ENCODE measurements at regions not wholly inside any gene's neighbourhood (a gene's known extent, or its start where the extent isn't known, plus 50 kb on each side); places are given as distances from the start of the nearest gene placed in this dataset.
A peak's percentile ranks its signal among the peaks of the same experiment; 100 is the strongest.

GRCh38 chr1:228835456-228835855 lies 100.2 kb downstream of the RHOU start:
- Histone ChIP-seq H3K27me3 (no peaks in the 10 kb centered on the region), H3K4me3 (ENCODE audit: low read depth, low read length) (no peak overlapping the region), H3K36me3 (no peaks in the 10 kb centered on the region; the same call in 1 of the 2 replicates), H3K4me1 (peaks cover 13% of the 10 kb centered on the region), H3K9me3 (no peaks in the 10 kb centered on the region)
- TF ChIP-seq, protein P1, sequence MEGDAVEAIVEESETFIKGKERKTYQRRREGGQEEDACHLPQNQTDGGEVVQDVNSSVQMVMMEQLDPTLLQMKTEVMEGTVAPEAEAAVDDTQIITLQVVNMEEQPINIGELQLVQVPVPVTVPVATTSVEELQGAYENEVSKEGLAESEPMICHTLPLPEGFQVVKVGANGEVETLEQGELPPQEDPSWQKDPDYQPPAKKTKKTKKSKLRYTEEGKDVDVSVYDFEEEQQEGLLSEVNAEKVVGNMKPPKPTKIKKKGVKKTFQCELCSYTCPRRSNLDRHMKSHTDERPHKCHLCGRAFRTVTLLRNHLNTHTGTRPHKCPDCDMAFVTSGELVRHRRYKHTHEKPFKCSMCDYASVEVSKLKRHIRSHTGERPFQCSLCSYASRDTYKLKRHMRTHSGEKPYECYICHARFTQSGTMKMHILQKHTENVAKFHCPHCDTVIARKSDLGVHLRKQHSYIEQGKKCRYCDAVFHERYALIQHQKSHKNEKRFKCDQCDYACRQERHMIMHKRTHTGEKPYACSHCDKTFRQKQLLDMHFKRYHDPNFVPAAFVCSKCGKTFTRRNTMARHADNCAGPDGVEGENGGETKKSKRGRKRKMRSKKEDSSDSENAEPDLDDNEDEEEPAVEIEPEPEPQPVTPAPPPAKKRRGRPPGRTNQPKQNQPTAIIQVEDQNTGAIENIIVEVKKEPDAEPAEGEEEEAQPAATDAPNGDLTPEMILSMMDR (IDR thresholded peaks at IDR 0.05; ENCODE audit: low read depth, low read length) = no peak
- no peak for DNase-seq

- Histone ChIP-seq H3K36me3 (no peaks in the 10 kb centered on the region; the same call in 1 of the 2 replicates), H3K27me3 (no peaks in the 10 kb centered on the region), H3K4me1 (peaks cover 8% of the 10 kb centered on the region), H3K4me3 (ENCODE audit: low read depth, low read length) (no peak overlapping the region), H3K9me3 (no peaks in the 10 kb centered on the region)
- TF ChIP-seq, protein P1 (IDR thresholded peaks at IDR 0.05; ENCODE audit: low read depth, low read length) = no peak
- no peak for DNase-seq
Observed at GRCh38 chr1:228835911-228836310, 100.6 kb downstream of the RHOU start.

- Histone ChIP-seq H3K4me1 (peaks cover 7% of the 10 kb centered on the region), H3K9me3 (no peaks in the 10 kb centered on the region), H3K36me3 (no peaks in the 10 kb centered on the region; the same call in 1 of the 2 replicates), H3K27me3 (no peaks in the 10 kb centered on the region), H3K4me3 (ENCODE audit: low read depth, low read length) (no peak overlapping the region)
- no peak for DNase-seq
- TF ChIP-seq, protein P1 (IDR thresholded peaks at IDR 0.05; ENCODE audit: low read depth, low read length) = no peak
Observed at GRCh38 chr1:228836427-228836826, 101.1 kb downstream of the RHOU start.

GRCh38 chr1:228837032-228837431 lies 101.8 kb downstream of the RHOU start:
- no peak for DNase-seq
- no peaks in the 10 kb centered on the region; the same call in 1 of the 2 replicates for H3K36me3 ChIP-seq
- TF ChIP-seq, protein P1 (IDR thresholded peaks at IDR 0.05; ENCODE audit: low read depth, low read length) = no peak

GRCh38 chr1:228837817-228838716 lies 102.8 kb downstream of the RHOU start:
- Histone ChIP-seq H3K9me3 (no peaks in the 10 kb centered on the region), H3K4me1 (peaks cover 7% of the 10 kb centered on the region), H3K27me3 (no peaks in the 10 kb centered on the region), H3K36me3 (no peaks in the 10 kb centered on the region; the same call in 1 of the 2 replicates), H3K4me3 (ENCODE audit: low read depth, low read length) (no peak overlapping the region)
- peak; percentile 39 for DNase-seq
- TF ChIP-seq, protein P1 (IDR thresholded peaks at IDR 0.05; ENCODE audit: low read depth, low read length) = no peak

More at GRCh38 chr1:228837032-228837431, 101.8 kb downstream of the RHOU start:
- no peaks in the 10 kb centered on the region for H3K27me3 ChIP-seq
- no peak overlapping the region for H3K4me3 ChIP-seq (ENCODE audit: low read depth, low read length)
- no peaks in the 10 kb centered on the region for H3K9me3 ChIP-seq
- peaks cover 7% of the 10 kb centered on the region for H3K4me1 ChIP-seq

Measured in BE2C (cell line).